GM19025 (cell line): ENCODE measurements at regions not wholly inside any gene's neighbourhood (a gene's known extent, or its start where the extent isn't known, plus 50 kb on each side); places are given as distances from the start of the nearest gene placed in this dataset.

Experiments used
- ATAC-seq: cut with Tn5 transposase; IDR thresholded peaks from one replicate; pipeline ENCODE4 v1.9.1; 2021; ENCODE audit warnings: mild to moderate bottlenecking, low read depth, moderate library complexity; ENCODE audit not compliant: unreplicated experiment

GRCh38 chr14:42004321-42004720 is 397.6 kb downstream of the LRFN5 start:
- no peak for ATAC-seq

GRCh38 chr14:42002141-42002540 is 395.5 kb downstream of the LRFN5 start:
- ATAC-seq = no peak

GRCh38 chr14:42001431-42001830 is 394.8 kb downstream of the LRFN5 start:
- ATAC-seq = no peak

- no peak for ATAC-seq
Measured at GRCh38 chr14:42000450-42000849, 393.8 kb downstream of the LRFN5 start.

GRCh38 chr14:41993687-41994086 is 387.0 kb downstream of the LRFN5 start:
- ATAC-seq = no peak

GRCh38 chr14:41986700-41987099 is 380.0 kb downstream of the LRFN5 start:
- no peak for ATAC-seq

GRCh38 chr14:41986083-41986645 is 379.5 kb downstream of the LRFN5 start:
- no peak for ATAC-seq

GRCh38 chr14:41973178-41973577 is 366.5 kb downstream of the LRFN5 start:
- no peak for ATAC-seq

- no peak for ATAC-seq
Measured at GRCh38 chr14:41972531-41972930, 365.9 kb downstream of the LRFN5 start.

GRCh38 chr14:41960281-41960680 is 353.6 kb downstream of the LRFN5 start:
- ATAC-seq = no peak

- no peak for ATAC-seq
Measured at GRCh38 chr14:41957459-41957858, 350.8 kb downstream of the LRFN5 start.
